ENCODE measurements at regions not wholly inside any gene's neighbourhood (a gene's known extent, or its start where the extent isn't known, plus 50 kb on each side); places are given as distances from the start of the nearest gene placed in this dataset.
"Not testable (repeated sequence)": the region's sequence is repeated elsewhere in the genome, so short reads cannot be mapped to it uniquely, and the experiment has no call there.

GRCh38 chr3:71926262-71926600 lies 141.3 kb upstream of the PROK2 start:
- H3K36me3 ChIP-seq: no peaks in the 10 kb centered on the region
- DNase-seq (ENCODE audit: low spot score): no peak
- no peak overlapping the region for H3K4me3 ChIP-seq
- TF ChIP-seq CTCF (IDR thresholded peaks at IDR 0.05): peak in 1 of 2 donors; percentile 34
- no peaks in the 10 kb centered on the region for H3K27me3 ChIP-seq
- no peaks in the 10 kb centered on the region for H3K9me3 ChIP-seq
- peaks cover 0 to 9% of the 10 kb centered on the region in 2 donors for H3K4me1 ChIP-seq
- H3K27ac ChIP-seq: no peak overlapping the region

DNA sequence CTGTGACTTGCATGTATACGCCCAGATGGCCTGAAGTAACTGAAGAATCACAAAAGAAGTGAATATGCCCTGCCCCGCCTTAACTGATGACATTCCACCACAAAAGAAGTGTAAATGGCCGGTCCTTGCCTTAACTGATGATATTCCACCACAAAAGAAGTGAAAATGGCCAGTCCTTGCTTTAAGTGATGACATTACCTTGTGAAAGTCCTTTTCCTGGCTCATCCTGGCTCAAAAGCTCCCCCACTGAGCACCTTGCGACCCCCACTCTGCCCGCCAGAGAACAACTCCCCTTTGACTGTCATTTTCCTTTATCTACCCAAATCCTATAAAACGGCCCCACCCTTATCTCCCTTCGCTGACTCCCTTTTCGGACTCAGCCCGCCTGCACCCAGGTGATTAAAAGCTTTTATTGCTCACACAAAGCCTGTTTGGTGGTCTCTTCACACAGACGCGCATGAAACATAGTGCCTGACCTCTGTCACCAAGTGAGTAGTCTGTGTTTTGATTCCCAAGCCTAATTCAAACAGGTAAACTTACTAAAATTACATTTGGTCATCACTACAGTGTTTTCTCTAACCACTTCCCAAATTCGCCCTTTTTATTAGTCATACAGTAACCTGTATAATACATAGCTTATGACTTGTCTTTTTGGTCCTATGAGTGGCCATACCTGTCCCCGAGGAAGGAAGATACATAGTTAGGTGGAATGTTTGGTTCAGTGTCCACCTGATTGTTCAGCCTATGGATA lies 140.7 kb upstream of the PROK2 start:
- not testable (repeated sequence) for H3K27me3 ChIP-seq; H3K36me3 ChIP-seq; H3K9me3 ChIP-seq; H3K27ac ChIP-seq; H3K4me3 ChIP-seq; DNase-seq (ENCODE audit: low spot score); H3K4me1 ChIP-seq

- H3K27me3 ChIP-seq: no peaks in the 10 kb centered on the region
- no peak overlapping the region for H3K4me3 ChIP-seq
- H3K9me3 ChIP-seq: no peaks in the 10 kb centered on the region
- TF ChIP-seq CTCF (IDR thresholded peaks at IDR 0.05): no peak
- no peak overlapping the region for H3K27ac ChIP-seq
- DNase-seq (ENCODE audit: low spot score): no peak
- H3K36me3 ChIP-seq: no peaks in the 10 kb centered on the region
- H3K4me1 ChIP-seq: no peaks in the 10 kb centered on the region
Measured at GRCh38 chr3:71924721-71925120, 139.8 kb upstream of the PROK2 start.

GRCh38 chr3:71921036-71921435 lies 136.1 kb upstream of the PROK2 start:
- H3K4me1 ChIP-seq: no peaks in the 10 kb centered on the region
- no peak for TF ChIP-seq CTCF (IDR thresholded peaks at IDR 0.05)
- H3K9me3 ChIP-seq: no peaks in the 10 kb centered on the region
- no peak for DNase-seq (ENCODE audit: low spot score)
- H3K4me3 ChIP-seq: no peak overlapping the region
- H3K27me3 ChIP-seq: no peaks in the 10 kb centered on the region
- no peak overlapping the region for H3K27ac ChIP-seq
- H3K36me3 ChIP-seq: no peaks in the 10 kb centered on the region

- H3K4me1 ChIP-seq: no peaks in the 10 kb centered on the region
- TF ChIP-seq CTCF (IDR thresholded peaks at IDR 0.05): no peak
- no peak overlapping the region for H3K27ac ChIP-seq
- no peaks in the 10 kb centered on the region for H3K36me3 ChIP-seq
- H3K4me3 ChIP-seq: no peak overlapping the region
- no peak for DNase-seq (ENCODE audit: low spot score)
- no peaks in the 10 kb centered on the region for H3K9me3 ChIP-seq
- no peaks in the 10 kb centered on the region for H3K27me3 ChIP-seq
Measured at GRCh38 chr3:71919572-71919971, 134.6 kb upstream of the PROK2 start.

GRCh38 chr3:71917545-71917944 lies 132.6 kb upstream of the PROK2 start:
- TF ChIP-seq CTCF (IDR thresholded peaks at IDR 0.05): no peak
- DNase-seq (ENCODE audit: low spot score): no peak
- Histone ChIP-seq H3K27me3 (no peaks in the 10 kb centered on the region), H3K4me1 (no peaks in the 10 kb centered on the region), H3K4me3 (no peak overlapping the region), H3K9me3 (no peaks in the 10 kb centered on the region), H3K36me3 (no peaks in the 10 kb centered on the region), H3K27ac (no peak overlapping the region)

All from right atrium auricular region (tissue), 2 donors.